SJSA1 (cell line): ENCODE measurements at regions not wholly inside any gene's neighbourhood (a gene's known extent, or its start where the extent isn't known, plus 50 kb on each side); places are given as distances from the start of the nearest gene placed in this dataset.

Source experiments
- DNase-seq, 2 experiments: peaks; one replicate each; pipeline ENCODE4 v3.0.0-alpha.2; 2015 to 2020; ENCODE audit warnings: low spot score in 2 of 2, low read depth in 1 of 2
- H3K27ac ChIP-seq: fragments of 250-450 bp; sonication (Bioruptor Pico); 2 replicates; pipeline ENCODE4 v1.5.1; 2020; ENCODE audit warnings: mild to moderate bottlenecking, moderate library complexity
- H3K27me3 ChIP-seq: fragments of 250-450 bp; sonication (Bioruptor Pico); replicated peaks from 2 replicates; pipeline ENCODE4 v1.5.1; 2020; ENCODE audit warnings: mild to moderate bottlenecking, moderate library complexity
- H3K36me3 ChIP-seq: fragments of 250-450 bp; sonication (Bioruptor Pico); 2 replicates; pipeline ENCODE4 v1.5.1; 2020; ENCODE audit warnings: mild to moderate bottlenecking
- H3K4me1 ChIP-seq: fragments of 250-450 bp; sonication (Bioruptor Pico); replicated peaks from 2 replicates; pipeline ENCODE4 v1.6.1; 2021; ENCODE audit warnings: mild to moderate bottlenecking
- H3K4me3 ChIP-seq: fragments of 250-450 bp; sonication (Bioruptor Pico); 2 replicates; pipeline ENCODE4 v1.5.1; 2020; ENCODE audit warnings: mild to moderate bottlenecking
- H3K9me3 ChIP-seq: fragments of 250-450 bp; sonication (Bioruptor Pico); replicated peaks from 2 replicates; pipeline ENCODE4 v1.5.1; 2020; ENCODE audit warnings: mild to moderate bottlenecking

- no peak overlapping the region for H3K4me3 ChIP-seq
- no peaks in the 10 kb centered on the region for H3K9me3 ChIP-seq
- no peak for DNase-seq
- H3K4me1 ChIP-seq = no peaks in the 10 kb centered on the region
- no peaks in the 10 kb centered on the region for H3K36me3 ChIP-seq
- H3K27me3 ChIP-seq = no peaks in the 10 kb centered on the region; the same call in 1 of the 2 replicates
- H3K27ac ChIP-seq = no peak overlapping the region
Measured at GRCh38 chr14:49487238-49487637, 98.9 kb downstream of the RPS29 start.

GRCh38 chr14:49485290-49485689 lies 100.9 kb downstream of the RPS29 start:
- no peak for DNase-seq
- H3K27me3 ChIP-seq = no peaks in the 10 kb centered on the region; the same call in 1 of the 2 replicates
- no peak overlapping the region for H3K4me3 ChIP-seq
- no peaks in the 10 kb centered on the region for H3K9me3 ChIP-seq
- no peaks in the 10 kb centered on the region for H3K36me3 ChIP-seq
- H3K27ac ChIP-seq = no peak overlapping the region
- H3K4me1 ChIP-seq = no peaks in the 10 kb centered on the region

GRCh38 chr14:49484180-49484579 lies 102.0 kb downstream of the RPS29 start:
- H3K4me3 ChIP-seq = no peak overlapping the region

GRCh38 chr14:49483268-49483667 lies 102.9 kb downstream of the RPS29 start:
- no peak for DNase-seq
- no peaks in the 10 kb centered on the region for H3K4me1 ChIP-seq
- H3K9me3 ChIP-seq = no peaks in the 10 kb centered on the region
- H3K36me3 ChIP-seq = no peaks in the 10 kb centered on the region
- H3K4me3 ChIP-seq = no peak overlapping the region
- no peak overlapping the region for H3K27ac ChIP-seq
- H3K27me3 ChIP-seq = no peaks in the 10 kb centered on the region; the same call in 1 of the 2 replicates

More at GRCh38 chr14:49484180-49484579, 102.0 kb downstream of the RPS29 start:
- no peak for DNase-seq
- no peaks in the 10 kb centered on the region for H3K36me3 ChIP-seq
- no peak overlapping the region for H3K27ac ChIP-seq
- H3K4me1 ChIP-seq = no peaks in the 10 kb centered on the region
- no peaks in the 10 kb centered on the region for H3K9me3 ChIP-seq
- no peaks in the 10 kb centered on the region; the same call in 1 of the 2 replicates for H3K27me3 ChIP-seq

- Histone ChIP-seq H3K27ac (no peak overlapping the region), H3K4me1 (no peaks in the 10 kb centered on the region), H3K27me3 (no peaks in the 10 kb centered on the region; the same call in 1 of the 2 replicates), H3K36me3 (no peaks in the 10 kb centered on the region), H3K9me3 (no peaks in the 10 kb centered on the region), H3K4me3 (no peak overlapping the region)
- DNase-seq = no peak
Measured at GRCh38 chr14:49480979-49481498, 105.1 kb downstream of the RPS29 start.

GRCh38 chr14:49480053-49480760 lies 106.0 kb downstream of the RPS29 start:
- H3K27ac ChIP-seq = no peak overlapping the region
- H3K9me3 ChIP-seq = no peaks in the 10 kb centered on the region
- no peak overlapping the region for H3K4me3 ChIP-seq
- no peaks in the 10 kb centered on the region for H3K36me3 ChIP-seq
- no peak for DNase-seq
- H3K4me1 ChIP-seq = no peaks in the 10 kb centered on the region
- no peaks in the 10 kb centered on the region; the same call in 1 of the 2 replicates for H3K27me3 ChIP-seq

- H3K4me1 ChIP-seq = no peaks in the 10 kb centered on the region
- no peaks in the 10 kb centered on the region; the same call in 1 of the 2 replicates for H3K27me3 ChIP-seq
- H3K27ac ChIP-seq = no peak overlapping the region
- DNase-seq = no peak
- H3K36me3 ChIP-seq = no peaks in the 10 kb centered on the region
- H3K9me3 ChIP-seq = no peaks in the 10 kb centered on the region
- H3K4me3 ChIP-seq = no peak overlapping the region
Measured at GRCh38 chr14:49479432-49479831, 106.7 kb downstream of the RPS29 start.

GRCh38 chr14:49478784-49479183 lies 107.4 kb downstream of the RPS29 start:
- no peaks in the 10 kb centered on the region; the same call in 1 of the 2 replicates for H3K27me3 ChIP-seq
- no peak overlapping the region for H3K4me3 ChIP-seq
- no peaks in the 10 kb centered on the region for H3K9me3 ChIP-seq
- no peaks in the 10 kb centered on the region for H3K4me1 ChIP-seq
- no peaks in the 10 kb centered on the region for H3K36me3 ChIP-seq
- DNase-seq = no peak
- no peak overlapping the region for H3K27ac ChIP-seq

GRCh38 chr14:49467091-49467490 lies 119.1 kb downstream of the RPS29 start:
- Histone ChIP-seq H3K27me3 (no peaks in the 10 kb centered on the region; the same call in 1 of the 2 replicates), H3K36me3 (no peaks in the 10 kb centered on the region), H3K4me3 (no peak overlapping the region), H3K27ac (no peak overlapping the region), H3K4me1 (no peaks in the 10 kb centered on the region), H3K9me3 (no peaks in the 10 kb centered on the region)
- no peak for DNase-seq

- no peak overlapping the region for H3K4me3 ChIP-seq
- no peaks in the 10 kb centered on the region; the same call in 1 of the 2 replicates for H3K27me3 ChIP-seq
- H3K27ac ChIP-seq = no peak overlapping the region
- no peak for DNase-seq
- no peaks in the 10 kb centered on the region for H3K4me1 ChIP-seq
- no peaks in the 10 kb centered on the region for H3K36me3 ChIP-seq
- no peaks in the 10 kb centered on the region for H3K9me3 ChIP-seq
Measured at GRCh38 chr14:49464885-49465284, 121.3 kb downstream of the RPS29 start.

GRCh38 chr14:49463146-49463545 lies 123.0 kb downstream of the RPS29 start:
- DNase-seq = no peak
- H3K27ac ChIP-seq = no peak overlapping the region
- no peaks in the 10 kb centered on the region for H3K4me1 ChIP-seq
- H3K9me3 ChIP-seq = no peaks in the 10 kb centered on the region
- H3K4me3 ChIP-seq = no peak overlapping the region
- no peaks in the 10 kb centered on the region for H3K36me3 ChIP-seq
- no peaks in the 10 kb centered on the region; the same call in 1 of the 2 replicates for H3K27me3 ChIP-seq

- Histone ChIP-seq H3K9me3 (no peaks in the 10 kb centered on the region), H3K27ac (no peak overlapping the region), H3K4me3 (no peak overlapping the region), H3K4me1 (no peaks in the 10 kb centered on the region), H3K36me3 (no peaks in the 10 kb centered on the region), H3K27me3 (no peaks in the 10 kb centered on the region; the same call in none of the 2 replicates)
- DNase-seq = peak; percentile 46 to 49
Measured at GRCh38 chr14:49461529-49462401, 124.4 kb downstream of the RPS29 start.

GRCh38 chr14:49460662-49461061 lies 125.5 kb downstream of the RPS29 start:
- no peak overlapping the region for H3K4me3 ChIP-seq
- H3K36me3 ChIP-seq = no peaks in the 10 kb centered on the region
- no peaks in the 10 kb centered on the region; the same call in none of the 2 replicates for H3K27me3 ChIP-seq
- H3K4me1 ChIP-seq = no peaks in the 10 kb centered on the region
- H3K27ac ChIP-seq = no peak overlapping the region
- no peaks in the 10 kb centered on the region for H3K9me3 ChIP-seq
- no peak for DNase-seq

- Histone ChIP-seq H3K4me3 (no peak overlapping the region), H3K27me3 (no peaks in the 10 kb centered on the region; the same call in 1 of the 2 replicates), H3K9me3 (no peaks in the 10 kb centered on the region), H3K4me1 (no peaks in the 10 kb centered on the region), H3K36me3 (no peaks in the 10 kb centered on the region), H3K27ac (no peak overlapping the region)
- no peak for DNase-seq
Measured at GRCh38 chr14:49456589-49456988, 129.6 kb downstream of the RPS29 start.
